ENCODE measurements at regions not wholly inside any gene's neighbourhood (a gene's known extent, or its start where the extent isn't known, plus 50 kb on each side); places are given as distances from the start of the nearest gene placed in this dataset.

GRCh38 chr14:51540364-51540763, 111.3 kb upstream of the FRMD6 start:
- TF ChIP-seq, protein P1, sequence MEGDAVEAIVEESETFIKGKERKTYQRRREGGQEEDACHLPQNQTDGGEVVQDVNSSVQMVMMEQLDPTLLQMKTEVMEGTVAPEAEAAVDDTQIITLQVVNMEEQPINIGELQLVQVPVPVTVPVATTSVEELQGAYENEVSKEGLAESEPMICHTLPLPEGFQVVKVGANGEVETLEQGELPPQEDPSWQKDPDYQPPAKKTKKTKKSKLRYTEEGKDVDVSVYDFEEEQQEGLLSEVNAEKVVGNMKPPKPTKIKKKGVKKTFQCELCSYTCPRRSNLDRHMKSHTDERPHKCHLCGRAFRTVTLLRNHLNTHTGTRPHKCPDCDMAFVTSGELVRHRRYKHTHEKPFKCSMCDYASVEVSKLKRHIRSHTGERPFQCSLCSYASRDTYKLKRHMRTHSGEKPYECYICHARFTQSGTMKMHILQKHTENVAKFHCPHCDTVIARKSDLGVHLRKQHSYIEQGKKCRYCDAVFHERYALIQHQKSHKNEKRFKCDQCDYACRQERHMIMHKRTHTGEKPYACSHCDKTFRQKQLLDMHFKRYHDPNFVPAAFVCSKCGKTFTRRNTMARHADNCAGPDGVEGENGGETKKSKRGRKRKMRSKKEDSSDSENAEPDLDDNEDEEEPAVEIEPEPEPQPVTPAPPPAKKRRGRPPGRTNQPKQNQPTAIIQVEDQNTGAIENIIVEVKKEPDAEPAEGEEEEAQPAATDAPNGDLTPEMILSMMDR (conservative IDR thresholded peaks at IDR 0.05 in 1 of 2, IDR thresholded peaks at IDR 0.05 in 1 of 2; ENCODE audit: low read depth in 1 of 2, low read length in 2 of 2), result no peak
- TF ChIP-seq EZH2 (IDR thresholded peaks at IDR 0.05; ENCODE audit: low read length, missing control alignments), result no peak

All from fibroblast of lung (primary cell).